Neuron (in vitro differentiated cells): ENCODE measurements at regions not wholly inside any gene's neighbourhood (a gene's known extent, or its start where the extent isn't known, plus 50 kb on each side); places are given as distances from the start of the nearest gene placed in this dataset.

Experiments
- H2AFZ ChIP-seq: one replicate; pipeline ENCODE4 v1.6.1; 2013; ENCODE audit warnings: low read depth, mild to moderate bottlenecking, inconsistent platforms, low read length, moderate library complexity
- H3K27me3 ChIP-seq: one replicate; pipeline ENCODE4 v1.6.1; 2013; ENCODE audit warnings: low read length; ENCODE audit not compliant: insufficient read depth
- H3K36me3 ChIP-seq: one replicate; pipeline ENCODE4 v1.6.1; 2013; ENCODE audit warnings: low read length; ENCODE audit not compliant: insufficient read depth
- H3K4me1 ChIP-seq: one replicate; pipeline ENCODE4 v1.6.1; 2013; ENCODE audit warnings: low read length; ENCODE audit not compliant: insufficient read depth
- H3K4me3 ChIP-seq: 2 replicates; pipeline ENCODE4 v1.5.1; 2013; ENCODE audit warnings: mild to moderate bottlenecking, low read length, moderate library complexity
- H3K9me3 ChIP-seq: one replicate; pipeline ENCODE4 v1.6.1; 2013; ENCODE audit warnings: low read length

GRCh38 chr11:109033627-109034338 lies 368.9 kb downstream of the DDX10 start:
- Histone ChIP-seq H3K36me3 (no peaks in the 10 kb centered on the region), H3K27me3 (no peaks in the 10 kb centered on the region), H3K9me3 (no peaks in the 10 kb centered on the region), H3K4me1 (peaks cover 10% of the 10 kb centered on the region), H3K4me3 (no peak overlapping the region), H2AFZ (no peak overlapping the region)

GRCh38 chr11:109034339-109034696 lies 369.4 kb downstream of the DDX10 start:
- no peak overlapping the region for H3K4me3 ChIP-seq
- no peak overlapping the region for H2AFZ ChIP-seq
- no peaks in the 10 kb centered on the region for H3K27me3 ChIP-seq
- no peaks in the 10 kb centered on the region for H3K36me3 ChIP-seq
- no peaks in the 10 kb centered on the region for H3K9me3 ChIP-seq
- peaks cover 10% of the 10 kb centered on the region for H3K4me1 ChIP-seq

- Histone ChIP-seq H3K4me1 (peaks cover 10% of the 10 kb centered on the region), H3K9me3 (no peaks in the 10 kb centered on the region), H3K4me3 (no peak overlapping the region), H3K27me3 (no peaks in the 10 kb centered on the region), H2AFZ (no peak overlapping the region), H3K36me3 (no peaks in the 10 kb centered on the region)
Measured at GRCh38 chr11:109035284-109035683, 370.4 kb downstream of the DDX10 start.

GRCh38 chr11:109036011-109036410 lies 371.1 kb downstream of the DDX10 start:
- H3K9me3 ChIP-seq, result no peaks in the 10 kb centered on the region
- H3K4me3 ChIP-seq, result no peak overlapping the region
- H3K36me3 ChIP-seq, result no peaks in the 10 kb centered on the region
- H2AFZ ChIP-seq, result no peak overlapping the region
- no peaks in the 10 kb centered on the region for H3K27me3 ChIP-seq
- peaks cover 10% of the 10 kb centered on the region for H3K4me1 ChIP-seq

- Histone ChIP-seq H3K4me3 (no peak overlapping the region), H3K27me3 (no peaks in the 10 kb centered on the region), H3K36me3 (no peaks in the 10 kb centered on the region), H3K4me1 (peaks cover 10% of the 10 kb centered on the region), H2AFZ (peak overlapping the region; percentile 8), H3K9me3 (no peaks in the 10 kb centered on the region)
Measured at GRCh38 chr11:109037856-109038780, 373.2 kb downstream of the DDX10 start.

- no peaks in the 10 kb centered on the region for H3K27me3 ChIP-seq
- no peaks in the 10 kb centered on the region for H3K36me3 ChIP-seq
- H3K4me3 ChIP-seq, result no peak overlapping the region
- H3K4me1 ChIP-seq, result peaks cover 10% of the 10 kb centered on the region
- H3K9me3 ChIP-seq, result no peaks in the 10 kb centered on the region
- no peak overlapping the region for H2AFZ ChIP-seq
Measured at GRCh38 chr11:109039611-109040010, 374.7 kb downstream of the DDX10 start.

- Histone ChIP-seq H3K4me1 (peaks cover 10% of the 10 kb centered on the region), H3K36me3 (no peaks in the 10 kb centered on the region), H3K4me3 (no peak overlapping the region), H3K9me3 (no peaks in the 10 kb centered on the region), H2AFZ (no peak overlapping the region), H3K27me3 (no peaks in the 10 kb centered on the region)
Measured at GRCh38 chr11:109040303-109040702, 375.4 kb downstream of the DDX10 start.

- Histone ChIP-seq H3K4me3 (no peak overlapping the region), H3K36me3 (no peaks in the 10 kb centered on the region), H2AFZ (no peak overlapping the region), H3K4me1 (peaks cover 10% of the 10 kb centered on the region), H3K27me3 (no peaks in the 10 kb centered on the region), H3K9me3 (no peaks in the 10 kb centered on the region)
Measured at GRCh38 chr11:109041876-109042275, 377.0 kb downstream of the DDX10 start.

GRCh38 chr11:109043315-109043714 lies 378.4 kb downstream of the DDX10 start:
- H3K4me1 ChIP-seq, result peaks cover 4% of the 10 kb centered on the region
- H3K27me3 ChIP-seq, result no peaks in the 10 kb centered on the region
- H3K9me3 ChIP-seq, result no peaks in the 10 kb centered on the region
- H3K36me3 ChIP-seq, result no peaks in the 10 kb centered on the region
- H3K4me3 ChIP-seq, result no peak overlapping the region
- no peak overlapping the region for H2AFZ ChIP-seq

GRCh38 chr11:109046284-109046992 lies 375.6 kb upstream of the C11orf87 start:
- H2AFZ ChIP-seq, result peak overlapping the region; percentile 34

GRCh38 chr11:109048098-109048497 lies 373.9 kb upstream of the C11orf87 start:
- H3K4me3 ChIP-seq, result no peak overlapping the region
- no peaks in the 10 kb centered on the region for H3K36me3 ChIP-seq
- no peak overlapping the region for H2AFZ ChIP-seq
- H3K27me3 ChIP-seq, result no peaks in the 10 kb centered on the region
- H3K9me3 ChIP-seq, result no peaks in the 10 kb centered on the region
- no peaks in the 10 kb centered on the region for H3K4me1 ChIP-seq

More at GRCh38 chr11:109046284-109046992, 375.6 kb upstream of the C11orf87 start:
- Histone ChIP-seq H3K4me3 (no peak overlapping the region), H3K36me3 (no peaks in the 10 kb centered on the region), H3K9me3 (no peaks in the 10 kb centered on the region), H3K4me1 (no peaks in the 10 kb centered on the region), H3K27me3 (no peaks in the 10 kb centered on the region)

- no peaks in the 10 kb centered on the region for H3K36me3 ChIP-seq
- no peaks in the 10 kb centered on the region for H3K27me3 ChIP-seq
- H3K4me1 ChIP-seq, result no peaks in the 10 kb centered on the region
- no peak overlapping the region for H2AFZ ChIP-seq
- H3K4me3 ChIP-seq, result no peak overlapping the region
- H3K9me3 ChIP-seq, result no peaks in the 10 kb centered on the region
Measured at GRCh38 chr11:109051200-109051599, 370.8 kb upstream of the C11orf87 start.

GRCh38 chr11:109059402-109059801 lies 362.6 kb upstream of the C11orf87 start:
- H2AFZ ChIP-seq, result no peak overlapping the region
- H3K36me3 ChIP-seq, result no peaks in the 10 kb centered on the region

More at GRCh38 chr11:109059402-109059801, 362.6 kb upstream of the C11orf87 start:
- H3K4me3 ChIP-seq, result no peak overlapping the region
- no peaks in the 10 kb centered on the region for H3K9me3 ChIP-seq
- no peaks in the 10 kb centered on the region for H3K27me3 ChIP-seq
- H3K4me1 ChIP-seq, result no peaks in the 10 kb centered on the region
